ENCODE measurements at regions not wholly inside any gene's neighbourhood (a gene's known extent, or its start where the extent isn't known, plus 50 kb on each side); places are given as distances from the start of the nearest gene placed in this dataset.

GRCh38 chr6:135655055-135655454 lies 157.5 kb upstream of the AHI1 start:
- Histone ChIP-seq H3K27ac (ENCODE audit: low read depth, low read length) (no peak overlapping the region), H3K36me3 (ENCODE audit: control insufficient read depth, insufficient read depth, low read length) (no peaks in the 10 kb centered on the region), H3K9ac (ENCODE audit: low read depth, low read length) (no peak overlapping the region), H3K27me3 (ENCODE audit: control insufficient read depth, insufficient read depth, low read length) (no peaks in the 10 kb centered on the region), H3K4me1 (ENCODE audit: control insufficient read depth, insufficient read depth, low read length) (0 out of 2 replicates have a peak, but pooled peaks cover 3% of the 10 kb centered on the region), H3K9me3 (ENCODE audit: control insufficient read depth, insufficient read depth, low read length) (peaks cover 4% of the 10 kb centered on the region; the same call in 1 of the 2 replicates), H3K4me3 (ENCODE audit: low read depth, low read length) (no peak overlapping the region)

GRCh38 chr6:135657207-135657606 lies 159.7 kb upstream of the AHI1 start:
- H3K4me3 ChIP-seq (ENCODE audit: low read depth, low read length): no peak overlapping the region
- H3K9ac ChIP-seq (ENCODE audit: low read depth, low read length): no peak overlapping the region
- no peaks in the 10 kb centered on the region for H3K36me3 ChIP-seq (ENCODE audit: control insufficient read depth, insufficient read depth, low read length)
- H3K27me3 ChIP-seq (ENCODE audit: control insufficient read depth, insufficient read depth, low read length): no peaks in the 10 kb centered on the region
- H3K9me3 ChIP-seq (ENCODE audit: control insufficient read depth, insufficient read depth, low read length): no peaks in the 10 kb centered on the region
- no peak overlapping the region for H3K27ac ChIP-seq (ENCODE audit: low read depth, low read length)
- 0 out of 2 replicates have a peak, but pooled peaks cover 3% of the 10 kb centered on the region for H3K4me1 ChIP-seq (ENCODE audit: control insufficient read depth, insufficient read depth, low read length)

GRCh38 chr6:135658481-135658880 lies 160.9 kb upstream of the AHI1 start:
- Histone ChIP-seq H3K4me3 (ENCODE audit: low read depth, low read length) (no peak overlapping the region), H3K4me1 (ENCODE audit: control insufficient read depth, insufficient read depth, low read length) (no peaks in the 10 kb centered on the region), H3K9ac (ENCODE audit: low read depth, low read length) (no peak overlapping the region), H3K27me3 (ENCODE audit: control insufficient read depth, insufficient read depth, low read length) (no peaks in the 10 kb centered on the region), H3K9me3 (ENCODE audit: control insufficient read depth, insufficient read depth, low read length) (no peaks in the 10 kb centered on the region), H3K27ac (ENCODE audit: low read depth, low read length) (no peak overlapping the region), H3K36me3 (ENCODE audit: control insufficient read depth, insufficient read depth, low read length) (no peaks in the 10 kb centered on the region)

GRCh38 chr6:135658916-135659315 lies 161.4 kb upstream of the AHI1 start:
- no peaks in the 10 kb centered on the region for H3K9me3 ChIP-seq (ENCODE audit: control insufficient read depth, insufficient read depth, low read length)

GRCh38 chr6:135664527-135664926 lies 167.0 kb upstream of the AHI1 start:
- Histone ChIP-seq H3K36me3 (ENCODE audit: control insufficient read depth, insufficient read depth, low read length) (no peaks in the 10 kb centered on the region), H3K9ac (ENCODE audit: low read depth, low read length) (no peak overlapping the region), H3K4me3 (ENCODE audit: low read depth, low read length) (no peak overlapping the region), H3K9me3 (ENCODE audit: control insufficient read depth, insufficient read depth, low read length) (no peaks in the 10 kb centered on the region), H3K27ac (ENCODE audit: low read depth, low read length) (no peak overlapping the region), H3K27me3 (ENCODE audit: control insufficient read depth, insufficient read depth, low read length) (no peaks in the 10 kb centered on the region), H3K4me1 (ENCODE audit: control insufficient read depth, insufficient read depth, low read length) (peaks cover 6% of the 10 kb centered on the region)

More at GRCh38 chr6:135658916-135659315, 161.4 kb upstream of the AHI1 start:
- no peak overlapping the region for H3K4me3 ChIP-seq (ENCODE audit: low read depth, low read length)
- no peaks in the 10 kb centered on the region for H3K4me1 ChIP-seq (ENCODE audit: control insufficient read depth, insufficient read depth, low read length)
- H3K27ac ChIP-seq (ENCODE audit: low read depth, low read length): no peak overlapping the region
- no peak overlapping the region for H3K9ac ChIP-seq (ENCODE audit: low read depth, low read length)
- no peaks in the 10 kb centered on the region for H3K27me3 ChIP-seq (ENCODE audit: control insufficient read depth, insufficient read depth, low read length)
- H3K36me3 ChIP-seq (ENCODE audit: control insufficient read depth, insufficient read depth, low read length): no peaks in the 10 kb centered on the region

- H3K4me1 ChIP-seq (ENCODE audit: control insufficient read depth, insufficient read depth, low read length): peaks cover 6% of the 10 kb centered on the region
- no peaks in the 10 kb centered on the region for H3K9me3 ChIP-seq (ENCODE audit: control insufficient read depth, insufficient read depth, low read length)
- no peak overlapping the region for H3K4me3 ChIP-seq (ENCODE audit: low read depth, low read length)
- H3K36me3 ChIP-seq (ENCODE audit: control insufficient read depth, insufficient read depth, low read length): no peaks in the 10 kb centered on the region
- H3K27me3 ChIP-seq (ENCODE audit: control insufficient read depth, insufficient read depth, low read length): no peaks in the 10 kb centered on the region
- H3K9ac ChIP-seq (ENCODE audit: low read depth, low read length): no peak overlapping the region
- no peak overlapping the region for H3K27ac ChIP-seq (ENCODE audit: low read depth, low read length)
Observed at GRCh38 chr6:135665935-135666334, 168.4 kb upstream of the AHI1 start.

GRCh38 chr6:135667691-135668455 lies 170.3 kb upstream of the AHI1 start:
- Histone ChIP-seq H3K9ac (ENCODE audit: low read depth, low read length) (0 out of 2 replicates have a peak overlapping the region, but pooled peaks have one; percentile 24), H3K27me3 (ENCODE audit: control insufficient read depth, insufficient read depth, low read length) (no peaks in the 10 kb centered on the region), H3K27ac (ENCODE audit: low read depth, low read length) (no peak overlapping the region), H3K4me1 (ENCODE audit: control insufficient read depth, insufficient read depth, low read length) (peaks cover 6% of the 10 kb centered on the region), H3K4me3 (ENCODE audit: low read depth, low read length) (peak overlapping the region; percentile 40; the same call in 1 of the 2 replicates), H3K36me3 (ENCODE audit: control insufficient read depth, insufficient read depth, low read length) (no peaks in the 10 kb centered on the region), H3K9me3 (ENCODE audit: control insufficient read depth, insufficient read depth, low read length) (no peaks in the 10 kb centered on the region)

- Histone ChIP-seq H3K27me3 (ENCODE audit: control insufficient read depth, insufficient read depth, low read length) (no peaks in the 10 kb centered on the region), H3K27ac (ENCODE audit: low read depth, low read length) (no peak overlapping the region), H3K9ac (ENCODE audit: low read depth, low read length) (no peak overlapping the region), H3K4me3 (ENCODE audit: low read depth, low read length) (no peak overlapping the region), H3K9me3 (ENCODE audit: control insufficient read depth, insufficient read depth, low read length) (no peaks in the 10 kb centered on the region), H3K4me1 (ENCODE audit: control insufficient read depth, insufficient read depth, low read length) (peaks cover 6% of the 10 kb centered on the region), H3K36me3 (ENCODE audit: control insufficient read depth, insufficient read depth, low read length) (no peaks in the 10 kb centered on the region)
Observed at GRCh38 chr6:135672256-135672655, 174.7 kb upstream of the AHI1 start.

GRCh38 chr6:135673501-135674309 lies 176.2 kb upstream of the AHI1 start:
- Histone ChIP-seq H3K4me3 (ENCODE audit: low read depth, low read length) (no peak overlapping the region), H3K9ac (ENCODE audit: low read depth, low read length) (no peak overlapping the region), H3K27me3 (ENCODE audit: control insufficient read depth, insufficient read depth, low read length) (no peaks in the 10 kb centered on the region), H3K27ac (ENCODE audit: low read depth, low read length) (no peak overlapping the region), H3K4me1 (ENCODE audit: control insufficient read depth, insufficient read depth, low read length) (no peaks in the 10 kb centered on the region), H3K36me3 (ENCODE audit: control insufficient read depth, insufficient read depth, low read length) (no peaks in the 10 kb centered on the region), H3K9me3 (ENCODE audit: control insufficient read depth, insufficient read depth, low read length) (no peaks in the 10 kb centered on the region)

GRCh38 chr6:135675026-135675425 lies 176.5 kb upstream of the PDE7B start:
- no peaks in the 10 kb centered on the region for H3K9me3 ChIP-seq (ENCODE audit: control insufficient read depth, insufficient read depth, low read length)
- H3K4me1 ChIP-seq (ENCODE audit: control insufficient read depth, insufficient read depth, low read length): no peaks in the 10 kb centered on the region
- no peaks in the 10 kb centered on the region for H3K36me3 ChIP-seq (ENCODE audit: control insufficient read depth, insufficient read depth, low read length)
- no peaks in the 10 kb centered on the region for H3K27me3 ChIP-seq (ENCODE audit: control insufficient read depth, insufficient read depth, low read length)
- no peak overlapping the region for H3K27ac ChIP-seq (ENCODE audit: low read depth, low read length)
- H3K9ac ChIP-seq (ENCODE audit: low read depth, low read length): no peak overlapping the region
- no peak overlapping the region for H3K4me3 ChIP-seq (ENCODE audit: low read depth, low read length)

GRCh38 chr6:135675862-135676261 lies 175.6 kb upstream of the PDE7B start:
- Histone ChIP-seq H3K27me3 (ENCODE audit: control insufficient read depth, insufficient read depth, low read length) (no peaks in the 10 kb centered on the region), H3K9me3 (ENCODE audit: control insufficient read depth, insufficient read depth, low read length) (no peaks in the 10 kb centered on the region)

More at GRCh38 chr6:135675862-135676261, 175.6 kb upstream of the PDE7B start:
- H3K4me3 ChIP-seq (ENCODE audit: low read depth, low read length): no peak overlapping the region
- no peak overlapping the region for H3K9ac ChIP-seq (ENCODE audit: low read depth, low read length)
- H3K4me1 ChIP-seq (ENCODE audit: control insufficient read depth, insufficient read depth, low read length): no peaks in the 10 kb centered on the region
- no peaks in the 10 kb centered on the region for H3K36me3 ChIP-seq (ENCODE audit: control insufficient read depth, insufficient read depth, low read length)
- H3K27ac ChIP-seq (ENCODE audit: low read depth, low read length): no peak overlapping the region

Data from HUES48 (cell line).